WTC11 (cell line): ENCODE measurements at regions not wholly inside any gene's neighbourhood (a gene's known extent, or its start where the extent isn't known, plus 50 kb on each side); places are given as distances from the start of the nearest gene placed in this dataset.

Experiments used
- CTCF ChIP-seq: fragments of 200-600 bp; IDR thresholded peaks from 2 replicates; pipeline ENCODE4 v1.8.0; 2022; ENCODE audit warnings: antibody characterized with exemption
- E2F4 ChIP-seq: sonication (generic); formaldehyde crosslinking; IDR thresholded peaks from 2 replicates; pipeline ENCODE4 v1.8.1; 2022; ENCODE audit warnings: low read depth, mild to moderate bottlenecking, moderate library complexity, missing genetic modification reagents, borderline replicate concordance
- NFYB ChIP-seq: sonication (generic); formaldehyde crosslinking; conservative IDR thresholded peaks from 2 replicates; pipeline ENCODE4 v1.8.0; 2022; ENCODE audit warnings: low read depth, missing genetic modification reagents
- TF ChIP-seq, protein P1 (sequence below): sonication (generic); formaldehyde crosslinking; IDR thresholded peaks from 2 replicates; pipeline ENCODE4 v1.8.1; 2023; ENCODE audit warnings: mild to moderate bottlenecking, missing genetic modification reagents, moderate library complexity

- TF ChIP-seq NFYB (CRISPR knock-in tag), result no peak
- no peak for TF ChIP-seq CTCF
- TF ChIP-seq, protein P1, sequence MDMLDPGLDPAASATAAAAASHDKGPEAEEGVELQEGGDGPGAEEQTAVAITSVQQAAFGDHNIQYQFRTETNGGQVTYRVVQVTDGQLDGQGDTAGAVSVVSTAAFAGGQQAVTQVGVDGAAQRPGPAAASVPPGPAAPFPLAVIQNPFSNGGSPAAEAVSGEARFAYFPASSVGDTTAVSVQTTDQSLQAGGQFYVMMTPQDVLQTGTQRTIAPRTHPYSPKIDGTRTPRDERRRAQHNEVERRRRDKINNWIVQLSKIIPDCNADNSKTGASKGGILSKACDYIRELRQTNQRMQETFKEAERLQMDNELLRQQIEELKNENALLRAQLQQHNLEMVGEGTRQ (CRISPR knock-in tag), result no peak
- no peak for TF ChIP-seq E2F4 (CRISPR knock-in tag)
These were observed 454.7 kb downstream of the PYDC2 start for GRCh38 chr3:191915712-191916111.
